ENCODE measurements at regions not wholly inside any gene's neighbourhood (a gene's known extent, or its start where the extent isn't known, plus 50 kb on each side); places are given as distances from the start of the nearest gene placed in this dataset.

GRCh38 chr1:101706366-101706765 is 290.4 kb downstream of the OLFM3 start:
- Histone ChIP-seq H3K4me3 (no peak overlapping the region), H3K4me1 (no peaks in the 10 kb centered on the region), H3K27me3 (no peaks in the 10 kb centered on the region), H3K9me3 (no peaks in the 10 kb centered on the region), H3K27ac (no peak overlapping the region), H3K36me3 (no peaks in the 10 kb centered on the region)
- intact Hi-C loops (cut with DNase I; ENCODE audit: low total_unique reads), result no loop called here
- TF ChIP-seq CTCF (IDR thresholded peaks at IDR 0.05), result no peak
- no peak for DNase-seq

GRCh38 chr1:101709721-101710120 is 287.0 kb downstream of the OLFM3 start:
- Histone ChIP-seq H3K27me3 (no peaks in the 10 kb centered on the region), H3K4me3 (no peak overlapping the region), H3K4me1 (no peaks in the 10 kb centered on the region), H3K9me3 (no peaks in the 10 kb centered on the region), H3K36me3 (no peaks in the 10 kb centered on the region), H3K27ac (no peak overlapping the region)
- DNase-seq, result no peak
- intact Hi-C loops (cut with DNase I; ENCODE audit: low total_unique reads), result no loop called here
- TF ChIP-seq CTCF (IDR thresholded peaks at IDR 0.05), result no peak

GRCh38 chr1:101713760-101714159 is 283.0 kb downstream of the OLFM3 start:
- no peaks in the 10 kb centered on the region for H3K27me3 ChIP-seq
- H3K9me3 ChIP-seq, result no peaks in the 10 kb centered on the region
- TF ChIP-seq CTCF (IDR thresholded peaks at IDR 0.05), result no peak
- no peaks in the 10 kb centered on the region for H3K4me1 ChIP-seq
- DNase-seq, result no peak
- no peak overlapping the region for H3K4me3 ChIP-seq
- intact Hi-C loops (cut with DNase I; ENCODE audit: low total_unique reads), result no loop called here
- H3K36me3 ChIP-seq, result no peaks in the 10 kb centered on the region
- no peak overlapping the region for H3K27ac ChIP-seq

- no peak for DNase-seq
- Histone ChIP-seq H3K27ac (no peak overlapping the region), H3K4me3 (no peak overlapping the region), H3K4me1 (no peaks in the 10 kb centered on the region), H3K36me3 (no peaks in the 10 kb centered on the region), H3K27me3 (no peaks in the 10 kb centered on the region), H3K9me3 (no peaks in the 10 kb centered on the region)
- intact Hi-C loops (cut with DNase I; ENCODE audit: low total_unique reads), result no loop called here
- no peak for TF ChIP-seq CTCF (IDR thresholded peaks at IDR 0.05)
Measured at GRCh38 chr1:101723415-101723814, 273.3 kb downstream of the OLFM3 start.

GRCh38 chr1:101728029-101728428 is 268.7 kb downstream of the OLFM3 start:
- H3K27ac ChIP-seq, result no peak overlapping the region
- no peak for DNase-seq
- H3K9me3 ChIP-seq, result no peaks in the 10 kb centered on the region
- H3K36me3 ChIP-seq, result no peaks in the 10 kb centered on the region
- no peak overlapping the region for H3K4me3 ChIP-seq
- no peaks in the 10 kb centered on the region for H3K4me1 ChIP-seq
- TF ChIP-seq CTCF (IDR thresholded peaks at IDR 0.05), result no peak
- intact Hi-C loops (cut with DNase I; ENCODE audit: low total_unique reads), result no loop called here
- H3K27me3 ChIP-seq, result no peaks in the 10 kb centered on the region

- Histone ChIP-seq H3K9me3 (no peaks in the 10 kb centered on the region), H3K4me3 (no peak overlapping the region), H3K27me3 (no peaks in the 10 kb centered on the region), H3K27ac (no peak overlapping the region), H3K4me1 (no peaks in the 10 kb centered on the region), H3K36me3 (no peaks in the 10 kb centered on the region)
- no peak for DNase-seq
- intact Hi-C loops (cut with DNase I; ENCODE audit: low total_unique reads), result no loop called here
- TF ChIP-seq CTCF (IDR thresholded peaks at IDR 0.05), result no peak
Measured at GRCh38 chr1:101730559-101730958, 266.2 kb downstream of the OLFM3 start.

Measured in tibial artery (tissue), 4 donors.